ENCODE measurements at regions not wholly inside any gene's neighbourhood (a gene's known extent, or its start where the extent isn't known, plus 50 kb on each side); places are given as distances from the start of the nearest gene placed in this dataset.

DNA sequence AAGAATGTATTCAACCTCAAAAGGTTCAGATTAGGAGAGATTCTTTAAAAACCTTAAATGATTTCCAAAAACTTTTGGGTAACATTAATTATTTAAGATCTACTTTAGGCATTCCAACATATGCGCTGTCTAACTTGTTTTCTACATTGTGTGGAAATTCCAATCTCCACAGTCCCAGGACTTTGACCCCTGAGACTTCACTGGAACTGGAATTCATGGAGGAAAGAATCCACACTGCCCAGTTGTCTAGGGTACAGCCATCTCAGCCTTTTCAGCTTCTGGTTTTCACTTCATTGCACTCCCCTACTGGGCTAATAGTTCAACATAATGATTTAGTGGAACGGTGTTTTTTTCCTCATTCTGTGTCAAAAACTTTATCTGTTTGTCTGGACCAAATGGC, 161.5 kb downstream of the IER5 start:
- intact Hi-C loops (cut with micrococcal nuclease; ENCODE audit: unreplicated experiment) (no loop called here), in situ Hi-C loops (cut with HindIII; ENCODE audit: extremely low pct_ligation_motif_present, low pct_unique_long_range_greater_than_20kb) (no loop called here)
- Histone ChIP-seq H4K20me1 (ENCODE audit: insufficient read depth, low read length) (no peaks in the 10 kb centered on the region), H3K36me3 (replicated peaks in 1 of 2; ENCODE audit: control insufficient read depth in 1 of 2, insufficient read depth in 2 of 2, low read length in 2 of 2) (no peaks in the 10 kb centered on the region), H2AFZ (ENCODE audit: low read length) (no peak overlapping the region), H3K4me3 (replicated peaks in 1 of 3; ENCODE audit: insufficient read depth in 1 of 3, low read depth in 2 of 3, low read length in 3 of 3) (no peak overlapping the region), H3K9ac (ENCODE audit: insufficient read depth, low read depth, low read length) (no peak overlapping the region), H3K27me3 (ENCODE audit: control insufficient read depth in 1 of 2, insufficient read depth in 2 of 2, low read length in 2 of 2) (no peaks in the 10 kb centered on the region), H3K79me2 (ENCODE audit: insufficient read depth, low read length) (no peaks in the 10 kb centered on the region), H3K27ac (ENCODE audit: extremely low read length, insufficient read depth, low read length) (no peak overlapping the region), H3K9me3 (ENCODE audit: low read length) (peaks cover 5% of the 10 kb centered on the region), H3K4me2 (ENCODE audit: low read depth, low read length) (no peak overlapping the region), H3K4me1 (ENCODE audit: insufficient read depth, low read length) (peaks cover 9% of the 10 kb centered on the region; the same call in 1 of the 2 replicates)
- WGBS (ENCODE audit: low lambda C conversion rate), result 24% methylated on average over 2 of the region's 2 CpGs
- peak; percentile 23 for DNase-seq (ENCODE audit: low spot score)
- ChIA-PET CTCF (ENCODE audit: low intra/inter-chr PET ratio, low total read pairs) (no interaction called here), POLR2A (no interaction called here)
- ATAC-seq, result no peak
- BruUV-seq (replicated peaks), result no TSS peak
- FAIRE-seq, result no peak
- no peak for TF ChIP-seq SOX13 (IDR thresholded peaks at IDR 0.05)
- TF ChIP-seq SOX13 (CRISPR knock-in tag; conservative IDR thresholded peaks at IDR 0.05 in 1 of 2, IDR thresholded peaks at IDR 0.05 in 1 of 2), result no peak
- no peak for TF ChIP-seq ZNF543 (CRISPR knock-in tag; IDR thresholded peaks at IDR 0.05)
- TF ChIP-seq FOSL1 (CRISPR knock-in tag; IDR thresholded peaks at IDR 0.05; ENCODE audit: borderline replicate concordance), result no peak
- TF ChIP-seq NFE2 (CRISPR knock-in tag; IDR thresholded peaks at IDR 0.05), result no peak
- TF ChIP-seq ZNF644 (CRISPR knock-in tag; IDR thresholded peaks at IDR 0.05; ENCODE audit: low read depth), result peak; percentile 70; the same call in 1 of the 2 replicates
- TF ChIP-seq ZNF547 (CRISPR knock-in tag; IDR thresholded peaks at IDR 0.05), result no peak
- no peak for TF ChIP-seq ZNF232 (CRISPR knock-in tag; IDR thresholded peaks at IDR 0.05; ENCODE audit: borderline replicate concordance)
- TF ChIP-seq, protein P1, sequence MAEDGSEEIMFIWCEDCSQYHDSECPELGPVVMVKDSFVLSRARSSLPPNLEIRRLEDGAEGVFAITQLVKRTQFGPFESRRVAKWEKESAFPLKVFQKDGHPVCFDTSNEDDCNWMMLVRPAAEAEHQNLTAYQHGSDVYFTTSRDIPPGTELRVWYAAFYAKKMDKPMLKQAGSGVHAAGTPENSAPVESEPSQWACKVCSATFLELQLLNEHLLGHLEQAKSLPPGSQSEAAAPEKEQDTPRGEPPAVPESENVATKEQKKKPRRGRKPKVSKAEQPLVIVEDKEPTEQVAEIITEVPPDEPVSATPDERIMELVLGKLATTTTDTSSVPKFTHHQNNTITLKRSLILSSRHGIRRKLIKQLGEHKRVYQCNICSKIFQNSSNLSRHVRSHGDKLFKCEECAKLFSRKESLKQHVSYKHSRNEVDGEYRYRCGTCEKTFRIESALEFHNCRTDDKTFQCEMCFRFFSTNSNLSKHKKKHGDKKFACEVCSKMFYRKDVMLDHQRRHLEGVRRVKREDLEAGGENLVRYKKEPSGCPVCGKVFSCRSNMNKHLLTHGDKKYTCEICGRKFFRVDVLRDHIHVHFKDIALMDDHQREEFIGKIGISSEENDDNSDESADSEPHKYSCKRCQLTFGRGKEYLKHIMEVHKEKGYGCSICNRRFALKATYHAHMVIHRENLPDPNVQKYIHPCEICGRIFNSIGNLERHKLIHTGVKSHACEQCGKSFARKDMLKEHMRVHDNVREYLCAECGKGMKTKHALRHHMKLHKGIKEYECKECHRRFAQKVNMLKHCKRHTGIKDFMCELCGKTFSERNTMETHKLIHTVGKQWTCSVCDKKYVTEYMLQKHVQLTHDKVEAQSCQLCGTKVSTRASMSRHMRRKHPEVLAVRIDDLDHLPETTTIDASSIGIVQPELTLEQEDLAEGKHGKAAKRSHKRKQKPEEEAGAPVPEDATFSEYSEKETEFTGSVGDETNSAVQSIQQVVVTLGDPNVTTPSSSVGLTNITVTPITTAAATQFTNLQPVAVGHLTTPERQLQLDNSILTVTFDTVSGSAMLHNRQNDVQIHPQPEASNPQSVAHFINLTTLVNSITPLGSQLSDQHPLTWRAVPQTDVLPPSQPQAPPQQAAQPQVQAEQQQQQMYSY (CRISPR knock-in tag; IDR thresholded peaks at IDR 0.05), result no peak
- TF ChIP-seq SP4 (CRISPR knock-in tag; IDR thresholded peaks at IDR 0.05), result no peak
- no peak for TF ChIP-seq ZNF562 (CRISPR knock-in tag; IDR thresholded peaks at IDR 0.05; ENCODE audit: borderline replicate concordance)
- TF ChIP-seq HNF4A (CRISPR knock-in tag; IDR thresholded peaks at IDR 0.05), result peak; percentile 51
- TF ChIP-seq BATF2 (CRISPR knock-in tag; IDR thresholded peaks at IDR 0.05), result no peak
- no peak for TF ChIP-seq ZNF598 (CRISPR knock-in tag; IDR thresholded peaks at IDR 0.05; ENCODE audit: borderline replicate concordance)
- no peak for TF ChIP-seq ZKSCAN1 (IDR thresholded peaks at IDR 0.05; ENCODE audit: low read length)
- TF ChIP-seq CSRNP2 (CRISPR knock-in tag; conservative IDR thresholded peaks at IDR 0.05; ENCODE audit: low read depth), result no peak
- TF ChIP-seq, protein P2, sequence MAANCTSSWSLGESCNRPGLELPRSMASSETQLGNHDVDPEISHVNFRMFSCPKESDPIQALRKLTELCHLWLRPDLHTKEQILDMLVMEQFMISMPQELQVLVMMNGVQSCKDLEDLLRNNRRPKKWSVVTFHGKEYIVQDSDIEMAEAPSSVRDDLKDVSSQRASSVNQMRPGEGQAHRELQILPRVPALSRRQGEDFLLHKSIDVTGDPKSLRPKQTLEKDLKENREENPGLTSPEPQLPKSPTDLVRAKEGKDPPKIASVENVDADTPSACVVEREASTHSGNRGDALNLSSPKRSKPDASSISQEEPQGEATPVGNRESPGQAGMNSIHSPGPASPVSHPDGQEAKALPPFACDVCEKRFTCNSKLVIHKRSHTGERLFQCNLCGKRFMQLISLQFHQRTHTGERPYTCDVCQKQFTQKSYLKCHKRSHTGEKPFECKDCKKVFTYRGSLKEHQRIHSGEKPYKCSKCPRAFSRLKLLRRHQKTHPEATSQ (CRISPR knock-in tag; IDR thresholded peaks at IDR 0.05; ENCODE audit: borderline replicate concordance), result no peak
- no peak for TF ChIP-seq ZNF674 (CRISPR knock-in tag; IDR thresholded peaks at IDR 0.05; ENCODE audit: low read depth)
- no peak for TF ChIP-seq SP2 (CRISPR knock-in tag; IDR thresholded peaks at IDR 0.05)
- no peak for TF ChIP-seq ZNF10 (CRISPR knock-in tag; IDR thresholded peaks at IDR 0.05; ENCODE audit: borderline replicate concordance, low read depth)
